ENCODE measurements at regions not wholly inside any gene's neighbourhood (a gene's known extent, or its start where the extent isn't known, plus 50 kb on each side); places are given as distances from the start of the nearest gene placed in this dataset.
"Not testable (repeated sequence)": the region's sequence is repeated elsewhere in the genome, so short reads cannot be mapped to it uniquely, and the experiment has no call there.

DNA sequence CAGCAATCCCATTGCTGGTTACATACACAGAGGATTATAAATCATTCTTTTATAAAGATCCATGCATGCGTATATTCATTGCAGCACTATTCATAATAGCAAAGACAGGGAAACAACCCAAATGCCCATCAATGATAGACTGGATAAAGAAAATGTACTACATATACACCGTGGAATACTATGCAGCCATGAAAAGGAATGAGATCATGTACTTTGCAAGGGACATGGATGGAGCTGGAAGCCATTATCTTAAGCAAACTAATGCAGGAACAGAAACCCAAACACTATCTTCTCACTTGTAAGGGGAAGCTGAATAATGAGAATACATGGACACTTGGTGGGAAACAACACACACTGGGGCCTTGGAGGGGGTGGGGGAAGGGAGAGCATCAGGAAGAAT is 529.7 kb downstream of the TBC1D32 start:
- Mint-ChIP-seq H3K4me3 (no peak overlapping the region), H3K27me3 (no peaks in the 10 kb centered on the region), H3K4me1 (ENCODE audit: low read depth) (no peaks in the 10 kb centered on the region), H3K27ac (no peak overlapping the region), H3K9me3 (ENCODE audit: low read depth) (peaks cover 3% of the 10 kb centered on the region), H3K36me3 (no peaks in the 10 kb centered on the region)

DNA sequence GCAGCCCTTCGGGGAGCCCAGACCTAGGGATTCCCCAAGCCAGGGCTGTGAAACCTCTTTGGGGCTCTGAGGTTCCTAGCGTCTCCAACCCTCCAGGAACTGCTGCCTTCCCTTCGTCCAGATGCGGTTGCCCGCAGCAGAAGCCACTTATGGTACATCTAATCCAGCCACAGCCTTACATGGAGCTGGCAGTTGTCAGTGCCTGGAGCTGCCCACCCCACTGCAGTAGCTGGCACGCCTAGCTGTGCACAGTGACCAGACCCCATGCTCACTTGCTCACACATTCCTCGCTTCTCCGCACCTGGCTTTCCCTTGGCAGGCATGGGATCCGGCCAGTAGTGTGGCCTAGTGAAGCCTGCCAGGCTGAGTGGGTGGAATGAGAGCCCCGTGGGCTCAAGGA is 547.6 kb downstream of the TBC1D32 start:
- Mint-ChIP-seq H3K4me3 (no peak overlapping the region), H3K27me3 (no peaks in the 10 kb centered on the region)

DNA sequence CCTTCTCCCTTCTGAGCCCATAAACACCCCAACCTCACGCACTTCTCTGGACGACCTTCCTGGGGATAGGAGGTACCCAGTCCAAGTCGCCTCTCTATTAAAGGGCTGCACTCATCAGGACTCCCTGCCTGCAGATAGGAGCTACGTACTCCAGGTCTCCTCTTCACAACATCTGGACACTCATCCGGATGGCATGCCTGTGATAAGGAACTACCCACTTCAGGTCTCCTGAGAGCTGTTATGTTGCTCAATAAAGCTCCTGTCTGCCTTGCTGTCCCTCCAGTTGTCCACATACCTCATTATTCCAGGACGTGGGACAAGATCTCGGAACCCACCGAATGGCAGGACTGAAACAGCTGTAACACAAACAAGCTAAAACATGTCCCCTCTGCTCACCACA is 548.0 kb downstream of the TBC1D32 start:
- H3K4me1 Mint-ChIP-seq (ENCODE audit: low read depth), result no peaks in the 10 kb centered on the region
- no peaks in the 10 kb centered on the region for H3K36me3 Mint-ChIP-seq
- no peaks in the 10 kb centered on the region for H3K9me3 Mint-ChIP-seq (ENCODE audit: low read depth)
- H3K27ac Mint-ChIP-seq, result no peak overlapping the region
- no peak overlapping the region for H3K4me3 Mint-ChIP-seq
- H3K27me3 Mint-ChIP-seq, result no peaks in the 10 kb centered on the region

More for the DNA sequence above, 547.6 kb downstream of the TBC1D32 start:
- no peaks in the 10 kb centered on the region for H3K36me3 Mint-ChIP-seq
- no peak overlapping the region for H3K27ac Mint-ChIP-seq
- no peaks in the 10 kb centered on the region for H3K9me3 Mint-ChIP-seq (ENCODE audit: low read depth)
- H3K4me1 Mint-ChIP-seq (ENCODE audit: low read depth), result no peaks in the 10 kb centered on the region

DNA sequence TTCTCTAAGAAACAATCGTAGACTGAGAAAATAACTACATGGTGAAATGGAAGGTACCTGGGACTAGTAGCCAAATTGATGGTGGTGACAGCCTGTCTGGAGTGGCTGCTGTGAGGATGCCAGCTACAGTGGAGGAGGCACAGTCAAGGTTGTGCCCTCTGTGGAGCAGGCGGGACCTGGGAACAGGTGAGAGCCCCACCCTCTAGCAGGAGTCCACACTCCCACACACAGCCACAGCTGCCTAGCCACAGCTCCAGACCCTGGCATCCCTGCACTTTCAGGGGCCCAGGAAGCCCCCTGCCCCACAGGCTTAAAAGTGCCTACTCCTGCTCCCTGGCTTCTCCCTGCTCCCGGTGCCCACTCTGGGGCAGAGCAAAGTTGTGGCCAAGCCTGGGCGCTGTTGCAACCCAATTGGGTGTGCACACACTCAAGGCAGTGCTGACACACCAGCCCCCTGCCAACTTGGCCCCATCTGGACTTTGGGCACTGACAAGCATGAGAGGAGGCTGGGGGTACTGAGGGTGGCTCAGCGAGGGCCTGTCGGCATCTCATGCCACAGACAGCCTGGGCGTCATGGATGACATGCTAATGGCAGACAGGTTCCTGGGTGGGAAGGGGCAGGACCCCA is 548.7 kb downstream of the TBC1D32 start:
- no peaks in the 10 kb centered on the region for H3K4me1 Mint-ChIP-seq (ENCODE audit: low read depth)
- no peak overlapping the region for H3K4me3 Mint-ChIP-seq
- no peaks in the 10 kb centered on the region for H3K9me3 Mint-ChIP-seq (ENCODE audit: low read depth)
- H3K27me3 Mint-ChIP-seq, result no peaks in the 10 kb centered on the region
- H3K27ac Mint-ChIP-seq, result no peak overlapping the region
- no peaks in the 10 kb centered on the region for H3K36me3 Mint-ChIP-seq

DNA sequence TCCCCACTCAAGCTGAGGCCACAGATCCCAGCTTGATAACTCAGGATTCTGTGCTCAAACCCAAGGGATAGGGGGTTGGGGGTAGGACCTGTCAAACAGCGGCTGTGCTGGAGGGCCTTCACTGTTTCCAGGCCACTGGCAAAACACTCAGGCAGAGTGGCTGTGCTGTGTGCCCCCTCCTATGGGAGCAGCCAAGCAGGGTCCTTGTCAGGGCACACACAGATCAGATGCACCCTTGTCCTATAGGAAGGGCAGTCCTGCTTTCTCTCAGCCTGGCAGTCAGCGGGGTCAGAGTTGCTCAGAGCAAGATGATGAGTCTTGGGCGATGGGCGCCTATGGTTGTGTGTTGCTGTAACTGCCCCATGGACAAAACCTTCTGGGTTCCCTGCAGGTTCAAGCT is 554.8 kb downstream of the TBC1D32 start:
- no peaks in the 10 kb centered on the region for H3K36me3 Mint-ChIP-seq
- no peak overlapping the region for H3K4me3 Mint-ChIP-seq
- H3K9me3 Mint-ChIP-seq (ENCODE audit: low read depth), result peaks cover 8% of the 10 kb centered on the region
- H3K27ac Mint-ChIP-seq, result no peak overlapping the region
- no peaks in the 10 kb centered on the region for H3K27me3 Mint-ChIP-seq
- no peaks in the 10 kb centered on the region for H3K4me1 Mint-ChIP-seq (ENCODE audit: low read depth)

DNA sequence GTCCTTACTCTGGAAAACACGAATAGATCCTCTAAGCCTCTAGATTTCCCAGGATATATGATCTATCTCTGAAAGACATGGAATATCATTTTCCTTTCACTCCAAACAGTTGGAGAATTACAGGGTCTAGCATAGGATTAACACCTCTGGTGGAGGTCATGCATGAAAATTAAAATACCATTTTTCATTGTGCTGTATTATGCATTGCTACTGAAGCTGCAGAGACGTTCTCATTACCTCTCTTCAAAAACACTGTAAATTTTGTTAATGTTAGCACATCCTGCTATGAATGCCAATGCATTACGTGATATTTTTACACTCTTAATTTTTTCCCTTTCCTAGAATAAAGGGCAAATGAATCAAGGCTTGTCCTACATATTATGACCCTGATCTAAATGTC is 558.6 kb downstream of the TBC1D32 start:
- H3K27me3 Mint-ChIP-seq, result no peaks in the 10 kb centered on the region
- no peaks in the 10 kb centered on the region for H3K4me1 Mint-ChIP-seq (ENCODE audit: low read depth)
- no peak overlapping the region for H3K27ac Mint-ChIP-seq
- H3K9me3 Mint-ChIP-seq (ENCODE audit: low read depth), result peaks cover 8% of the 10 kb centered on the region
- no peaks in the 10 kb centered on the region for H3K36me3 Mint-ChIP-seq
- no peak overlapping the region for H3K4me3 Mint-ChIP-seq

DNA sequence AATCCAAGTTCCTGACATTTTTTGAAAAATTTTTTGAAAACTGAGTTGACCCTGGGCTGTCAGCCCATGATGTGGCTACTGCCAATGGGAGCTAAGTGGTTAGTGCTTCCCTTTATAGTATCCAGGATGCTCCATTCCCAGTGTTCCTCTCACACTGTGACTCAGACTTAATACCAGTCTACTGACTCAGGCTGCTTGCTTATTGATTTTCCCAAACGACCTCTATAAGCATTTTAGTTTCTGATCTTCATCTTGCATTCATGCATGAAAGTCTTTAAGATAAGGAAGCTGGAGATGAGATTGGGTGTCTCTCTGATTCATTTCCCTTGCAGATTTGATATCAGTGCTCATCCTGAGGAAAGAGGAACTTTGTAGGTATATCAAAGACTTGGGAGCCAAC is 560.0 kb downstream of the TBC1D32 start:
- Mint-ChIP-seq H3K4me1 (ENCODE audit: low read depth) (no peaks in the 10 kb centered on the region), H3K36me3 (no peaks in the 10 kb centered on the region), H3K9me3 (ENCODE audit: low read depth) (peaks cover 8% of the 10 kb centered on the region), H3K27ac (no peak overlapping the region), H3K27me3 (peaks cover 1% of the 10 kb centered on the region), H3K4me3 (no peak overlapping the region)

DNA sequence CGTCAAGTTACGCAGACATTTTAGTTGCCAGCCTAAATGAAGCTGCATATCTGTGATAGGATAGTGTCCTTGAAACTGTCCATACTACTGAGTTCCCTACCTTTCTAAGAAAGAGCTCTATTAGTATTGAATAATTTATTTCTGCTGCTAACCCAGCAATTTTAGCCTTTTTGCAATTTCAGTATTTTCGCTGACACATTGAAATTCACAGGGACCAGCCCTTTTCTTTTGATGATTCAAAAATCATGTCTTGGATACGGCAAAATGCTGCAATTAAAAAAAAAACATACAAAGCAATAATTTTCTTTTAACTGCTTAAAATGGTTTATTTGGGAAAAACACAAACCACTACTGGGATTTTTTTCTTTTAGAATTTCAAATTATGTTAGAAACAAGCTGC is 563.3 kb downstream of the TBC1D32 start:
- Mint-ChIP-seq H3K9me3 (ENCODE audit: low read depth) (no peaks in the 10 kb centered on the region), H3K36me3 (no peaks in the 10 kb centered on the region), H3K4me3 (no peak overlapping the region), H3K27ac (no peak overlapping the region), H3K27me3 (peaks cover 1% of the 10 kb centered on the region), H3K4me1 (ENCODE audit: low read depth) (no peaks in the 10 kb centered on the region)

DNA sequence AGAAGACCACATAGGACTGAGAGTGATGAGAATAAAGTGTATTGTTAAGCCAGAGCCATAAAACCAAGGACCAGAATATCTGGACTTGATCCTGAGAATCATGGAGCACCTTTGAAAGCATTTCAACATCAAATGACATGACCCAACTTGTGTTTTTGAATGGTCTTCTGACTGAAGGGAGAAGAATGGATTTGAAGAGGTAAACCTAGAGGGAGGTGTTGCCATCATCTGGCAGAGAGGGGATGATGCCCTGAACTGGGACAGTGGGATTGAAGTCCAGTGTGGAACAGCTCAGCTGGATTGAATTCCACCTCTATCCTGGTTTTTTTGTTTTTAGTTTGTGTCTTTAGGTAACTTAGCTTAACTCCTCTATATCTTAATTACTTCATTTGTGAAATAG is 570.0 kb downstream of the TBC1D32 start:
- no peaks in the 10 kb centered on the region for H3K4me1 Mint-ChIP-seq (ENCODE audit: low read depth)
- peaks cover 4% of the 10 kb centered on the region for H3K9me3 Mint-ChIP-seq (ENCODE audit: low read depth)
- no peaks in the 10 kb centered on the region for H3K36me3 Mint-ChIP-seq
- no peak overlapping the region for H3K4me3 Mint-ChIP-seq
- no peak overlapping the region for H3K27ac Mint-ChIP-seq
- no peaks in the 10 kb centered on the region for H3K27me3 Mint-ChIP-seq

DNA sequence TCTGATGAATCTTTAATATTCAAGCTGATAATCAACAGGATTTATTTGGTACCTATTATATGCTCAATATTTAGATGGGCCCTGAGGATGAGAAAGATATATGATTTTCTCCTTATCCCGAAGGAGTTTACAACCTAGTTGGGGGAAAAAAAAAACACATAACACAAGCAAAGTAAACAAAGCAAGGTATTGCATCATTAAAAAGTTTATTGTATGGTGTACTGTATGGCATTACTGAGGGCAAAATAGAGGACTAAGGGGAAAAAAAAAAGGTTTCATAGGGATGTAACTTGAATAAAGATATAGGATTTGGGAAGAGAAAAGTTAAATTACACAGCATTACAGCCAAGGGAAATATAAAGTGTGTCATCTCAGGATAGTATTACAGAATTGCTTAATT is 574.7 kb downstream of the TBC1D32 start:
- H3K4me3 Mint-ChIP-seq, result no peak overlapping the region
- no peaks in the 10 kb centered on the region for H3K4me1 Mint-ChIP-seq (ENCODE audit: low read depth)
- H3K9me3 Mint-ChIP-seq (ENCODE audit: low read depth), result peaks cover 4% of the 10 kb centered on the region
- H3K27me3 Mint-ChIP-seq, result no peaks in the 10 kb centered on the region
- no peak overlapping the region for H3K27ac Mint-ChIP-seq
- no peaks in the 10 kb centered on the region for H3K36me3 Mint-ChIP-seq

DNA sequence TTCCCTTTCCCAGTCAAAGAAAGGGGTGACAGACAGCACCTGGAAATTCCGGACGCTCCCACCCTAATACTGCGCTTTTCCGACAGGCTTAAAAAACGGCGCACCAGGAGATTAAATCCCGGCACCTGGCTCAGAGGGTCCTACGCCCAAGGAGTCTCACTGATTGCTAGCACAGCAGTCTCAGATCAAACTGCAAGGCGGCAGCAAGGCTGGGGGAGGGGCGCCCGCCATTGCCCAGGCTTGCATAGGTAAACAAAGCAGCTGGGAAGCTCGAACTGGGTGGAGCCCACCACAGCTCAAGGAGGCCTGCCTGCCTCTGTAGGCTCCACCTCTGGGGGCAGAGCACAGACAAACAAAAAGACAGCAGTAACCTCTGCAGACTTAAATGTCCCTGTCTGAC is 585.7 kb downstream of the TBC1D32 start:
- not testable (repeated sequence) for H3K27ac Mint-ChIP-seq; H3K27me3 Mint-ChIP-seq; H3K4me3 Mint-ChIP-seq; H3K36me3 Mint-ChIP-seq; H3K4me1 Mint-ChIP-seq (ENCODE audit: low read depth); H3K9me3 Mint-ChIP-seq (ENCODE audit: low read depth)

DNA sequence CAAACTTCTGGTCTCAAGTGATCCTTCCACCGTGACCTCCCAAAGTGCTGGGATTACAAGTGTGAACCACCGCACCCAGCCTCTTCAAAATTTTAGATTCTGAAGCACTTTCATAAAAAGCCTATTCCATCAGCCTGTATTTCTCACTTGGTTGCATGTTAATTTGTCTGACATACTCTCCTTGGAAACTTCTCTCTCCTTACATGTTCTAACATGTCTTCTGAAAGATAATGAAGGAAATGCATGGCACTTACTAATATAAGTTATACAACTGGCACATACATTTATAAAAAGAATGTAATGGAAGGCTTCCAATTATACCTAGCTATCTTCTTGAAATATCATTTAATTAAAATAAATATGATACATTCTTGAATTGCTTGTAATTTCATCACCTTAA is 597.5 kb downstream of the TBC1D32 start:
- Mint-ChIP-seq H3K9me3 (ENCODE audit: low read depth) (peaks cover 6% of the 10 kb centered on the region), H3K27ac (no peak overlapping the region), H3K27me3 (no peaks in the 10 kb centered on the region), H3K4me1 (ENCODE audit: low read depth) (no peaks in the 10 kb centered on the region), H3K4me3 (no peak overlapping the region), H3K36me3 (no peaks in the 10 kb centered on the region)

DNA sequence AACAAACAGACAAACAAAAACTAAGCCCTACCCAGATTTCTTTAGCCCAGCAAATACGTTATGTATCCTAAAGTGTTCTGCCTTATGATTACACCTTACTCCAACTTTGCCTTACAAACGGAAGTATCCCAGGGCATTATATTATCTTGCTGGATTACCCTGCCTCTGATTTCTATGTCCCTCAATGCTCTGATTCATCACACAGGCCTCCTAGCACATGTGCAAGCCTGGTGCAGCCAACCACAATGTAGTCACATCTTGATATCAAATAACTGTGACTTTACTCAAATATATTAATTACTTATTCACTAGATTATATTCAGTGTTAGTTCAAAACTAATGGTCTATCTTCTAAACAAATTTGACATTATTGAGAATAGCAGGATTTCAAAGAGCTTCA is 598.6 kb downstream of the TBC1D32 start:
- no peak overlapping the region for H3K27ac Mint-ChIP-seq
- H3K36me3 Mint-ChIP-seq, result no peaks in the 10 kb centered on the region
- no peak overlapping the region for H3K4me3 Mint-ChIP-seq
- no peaks in the 10 kb centered on the region for H3K4me1 Mint-ChIP-seq (ENCODE audit: low read depth)
- no peaks in the 10 kb centered on the region for H3K27me3 Mint-ChIP-seq
- H3K9me3 Mint-ChIP-seq (ENCODE audit: low read depth), result peaks cover 6% of the 10 kb centered on the region

DNA sequence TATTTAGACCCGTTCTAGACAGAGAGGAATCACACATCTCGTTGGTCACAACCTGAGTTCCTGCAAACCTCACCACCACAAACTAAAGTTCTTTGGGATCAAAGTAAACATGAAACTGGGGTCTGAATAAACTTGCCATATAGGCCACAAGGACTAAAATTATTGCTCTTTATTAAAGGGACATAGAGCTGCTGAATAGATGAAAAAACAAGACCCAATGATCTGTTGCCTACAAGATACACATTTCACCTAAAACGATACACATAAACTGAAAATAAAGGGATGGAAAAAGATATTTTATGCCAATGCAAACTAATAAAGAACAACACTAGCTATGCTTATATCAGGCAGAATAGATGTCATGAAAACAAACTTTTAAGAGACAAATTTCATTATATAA is 623.0 kb downstream of the TBC1D32 start:
- H3K4me3 Mint-ChIP-seq, result no peak overlapping the region
- H3K27ac Mint-ChIP-seq, result no peak overlapping the region
- H3K4me1 Mint-ChIP-seq (ENCODE audit: low read depth), result no peaks in the 10 kb centered on the region
- no peaks in the 10 kb centered on the region for H3K27me3 Mint-ChIP-seq
- peaks cover 21% of the 10 kb centered on the region for H3K9me3 Mint-ChIP-seq (ENCODE audit: low read depth)
- H3K36me3 Mint-ChIP-seq, result no peaks in the 10 kb centered on the region

DNA sequence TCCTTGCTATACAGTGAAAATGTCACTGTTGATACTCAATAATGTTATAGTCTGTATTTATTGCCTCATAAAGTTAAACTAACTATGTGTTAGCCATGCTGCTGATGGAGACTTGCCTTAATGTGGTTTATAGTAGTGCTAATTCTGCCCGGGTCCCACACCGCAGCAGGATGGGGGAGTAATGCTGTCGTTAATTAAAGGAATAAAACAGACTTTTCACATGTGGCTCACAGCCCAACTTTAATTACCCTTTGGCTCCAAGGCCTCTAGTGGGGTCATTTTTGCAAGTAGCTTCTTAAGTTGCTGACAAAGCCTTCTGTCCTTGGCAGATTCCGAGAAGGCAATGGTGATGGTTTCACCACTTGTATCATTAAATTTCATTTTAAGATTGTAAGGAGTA is 634.3 kb downstream of the TBC1D32 start:
- H3K27ac Mint-ChIP-seq, result no peak overlapping the region
- H3K36me3 Mint-ChIP-seq, result no peaks in the 10 kb centered on the region
- no peaks in the 10 kb centered on the region for H3K27me3 Mint-ChIP-seq
- H3K9me3 Mint-ChIP-seq (ENCODE audit: low read depth), result peaks cover 13% of the 10 kb centered on the region
- no peak overlapping the region for H3K4me3 Mint-ChIP-seq
- no peaks in the 10 kb centered on the region for H3K4me1 Mint-ChIP-seq (ENCODE audit: low read depth)

DNA sequence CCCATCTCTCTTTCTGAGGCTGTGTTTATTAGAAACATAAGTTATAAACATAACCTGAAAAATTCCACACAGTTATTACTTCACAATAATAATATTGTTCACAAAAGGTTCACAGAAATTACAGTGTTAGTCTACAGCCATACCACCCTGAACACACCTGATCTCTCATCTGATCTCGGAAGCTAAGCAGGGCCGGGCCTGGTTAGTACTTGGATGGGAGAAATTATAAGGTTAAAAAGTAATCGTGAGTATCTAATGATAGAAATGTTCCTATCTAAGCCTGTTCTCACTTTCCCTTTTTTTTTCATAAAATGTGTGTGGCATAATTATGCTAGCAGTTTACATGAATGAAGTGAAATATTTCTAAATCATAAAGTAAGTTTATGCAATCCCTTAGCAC is 647.8 kb downstream of the TBC1D32 start:
- Mint-ChIP-seq H3K27ac (no peak overlapping the region), H3K36me3 (no peaks in the 10 kb centered on the region), H3K27me3 (no peaks in the 10 kb centered on the region), H3K4me1 (ENCODE audit: low read depth) (no peaks in the 10 kb centered on the region), H3K4me3 (no peak overlapping the region), H3K9me3 (ENCODE audit: low read depth) (peaks cover 4% of the 10 kb centered on the region)
